HepG2 (cell line): ENCODE measurements at regions not wholly inside any gene's neighbourhood (a gene's known extent, or its start where the extent isn't known, plus 50 kb on each side); places are given as distances from the start of the nearest gene placed in this dataset.

Source experiments
- ATAC-seq: fragments of 200-7000 bp; cut with Tn5 transposase; 3 replicates; pipeline ENCODE4 v1.9.1; 2020; ENCODE audit warnings: mild to moderate bottlenecking, moderate library complexity
- BruUV-seq: library from RNA; stranded (reverse); fragments of 400-500 nt; replicated peaks from 2 replicates; lab custom pipeline; 2021; lab: Mats Ljungman, UMichigan
- CTCF ChIA-PET: fragments of 300-600 bp; formaldehyde crosslinking; extraction: SDS; loops from one replicate; lab custom pipeline; 2021; ENCODE audit warnings: low total read pairs, inconsistent platforms, low intra/inter-chr PET ratio; lab: Yijun Ruan, JAX
- POLR2A ChIA-PET: fragments of 350-600 bp; sonication (Branson Sonifier 250); formaldehyde crosslinking; loops from one replicate; lab custom pipeline; 2020; ENCODE audit warnings: antibody characterized with exemption, inconsistent platforms; lab: Yijun Ruan, JAX
- DNase-seq: peaks from one replicate; pipeline ENCODE4 v3.0.0-alpha.2; 2015; ENCODE audit warnings: low spot score
- FAIRE-seq: peaks from 3 replicates; lab custom pipeline; 2011; peaks lifted over from hg19 to GRCh38; lab: Jason Lieb, UNC
- H2AFZ ChIP-seq: one replicate; pipeline ENCODE4 v1.6.1; 2011; ENCODE audit warnings: low read length, inconsistent platforms
- H3K27ac ChIP-seq: fragments of 300-600 bp; 3 replicates; pipeline ENCODE4 v1.8.0; 2011; ENCODE audit warnings: mixed run types, mild to moderate bottlenecking, mixed read lengths, low read length, inconsistent platforms; ENCODE audit not compliant: insufficient read depth; ENCODE audit errors: extremely low read length
- H3K27me3 ChIP-seq, 2 experiments: fragments of 200-600 bp in 1 of 2; 2 replicates in 1 of 2; 3 replicates in 1 of 2; pipeline versions ENCODE4 v1.6.0 to v1.8.0; 2011; ENCODE audit warnings: low read length in 2 of 2, mild to moderate bottlenecking in 2 of 2, moderate library complexity in 2 of 2, inconsistent platforms in 1 of 2; ENCODE audit not compliant: insufficient read depth in 2 of 2, control insufficient read depth in 1 of 2
- H3K36me3 ChIP-seq, 2 experiments: fragments of 200-600 bp in 1 of 2; replicated peaks in 1 of 2; 2 replicates in 1 of 2; 3 replicates in 1 of 2; pipeline versions ENCODE4 v1.5.1 to v1.8.0; 2011; ENCODE audit warnings: low read length in 2 of 2, inconsistent platforms in 1 of 2; ENCODE audit not compliant: insufficient read depth in 2 of 2, control insufficient read depth in 1 of 2
- H3K4me1 ChIP-seq: 2 replicates; pipeline ENCODE4 v1.5.1; 2012; ENCODE audit warnings: low read length, inconsistent platforms; ENCODE audit not compliant: insufficient read depth
- H3K4me2 ChIP-seq: 2 replicates; pipeline ENCODE4 v1.6.0; 2011; ENCODE audit warnings: low read depth, low read length, inconsistent platforms
- H3K4me3 ChIP-seq, 3 experiments: fragments of 200-600 bp in 1 of 3; sonication (generic), shearing (Covaris generic) in 1 of 3; replicated peaks in 1 of 3; 2 replicates each; pipeline ENCODE4 v1.5.1; 2011 to 2016; ENCODE audit warnings: low read length in 3 of 3, inconsistent platforms in 2 of 3, low read depth in 2 of 3, mild to moderate bottlenecking in 2 of 3, control low read depth in 1 of 3, mixed read lengths in 1 of 3; ENCODE audit not compliant: insufficient read depth in 1 of 3
- H3K79me2 ChIP-seq: one replicate; pipeline ENCODE4 v1.6.1; 2011; ENCODE audit warnings: low read length, inconsistent platforms; ENCODE audit not compliant: insufficient read depth
- H3K9ac ChIP-seq: 2 replicates; pipeline ENCODE4 v1.6.0; 2011; ENCODE audit warnings: mild to moderate bottlenecking, low read depth, low read length, inconsistent platforms; ENCODE audit not compliant: insufficient read depth
- H3K9me3 ChIP-seq: 2 replicates; pipeline ENCODE4 v1.5.1; 2012; ENCODE audit warnings: mild to moderate bottlenecking, low read length
- H4K20me1 ChIP-seq: 2 replicates; pipeline ENCODE4 v1.6.0; 2011; ENCODE audit warnings: inconsistent platforms, mild to moderate bottlenecking, low read length, moderate library complexity; ENCODE audit not compliant: insufficient read depth
- ATF1 ChIP-seq: IDR thresholded peaks from 2 replicates; pipeline ENCODE4 v1.6.1; 2016; ENCODE audit warnings: mild to moderate bottlenecking, control low read depth
- DNMT3B ChIP-seq: conservative IDR thresholded peaks from 2 replicates; pipeline ENCODE4 v1.6.1; 2016; ENCODE audit warnings: missing biosample characterization, control low read depth
- IRF1 ChIP-seq: sonication (generic); formaldehyde crosslinking; IDR thresholded peaks from 2 replicates; pipeline ENCODE4 v1.4.0; 2020; ENCODE audit warnings: low read depth, mild to moderate bottlenecking, missing genetic modification reagents
- KDM1A ChIP-seq: IDR thresholded peaks from 2 replicates; pipeline ENCODE4 v1.6.1; 2016; ENCODE audit warnings: missing compliant biosample characterization
- MLLT10 ChIP-seq: sonication (generic); formaldehyde crosslinking; IDR thresholded peaks from 2 replicates; pipeline ENCODE4 v1.4.0; 2020; ENCODE audit warnings: missing genetic modification reagents
- NCOR1 ChIP-seq: fragments of 200-600 bp; sonication (generic); IDR thresholded peaks from 2 replicates; pipeline ENCODE4 v1.7.0; 2017; ENCODE audit warnings: antibody characterized with exemption, low read length, borderline replicate concordance
- PAX8 ChIP-seq: sonication (generic); formaldehyde crosslinking; IDR thresholded peaks from 2 replicates; pipeline ENCODE4 v1.8.0; 2022; ENCODE audit warnings: mild to moderate bottlenecking, missing genetic modification reagents, borderline replicate concordance
- RFXANK ChIP-seq: IDR thresholded peaks from 2 replicates; pipeline ENCODE4 v1.6.1; 2016
- SRSF1 ChIP-seq: fragments of 200-400 bp; formaldehyde crosslinking; optimal IDR thresholded peaks from 2 replicates; pipeline ENCODE3; 2017; ENCODE audit warnings: mild to moderate bottlenecking, low read depth, low read length, moderate library complexity
- TBL1XR1 ChIP-seq: fragments of 150-350 bp; IDR thresholded peaks from 2 replicates; pipeline ENCODE4 v1.6.1; 2014; ENCODE audit warnings: borderline replicate concordance, low read length; ENCODE audit not compliant: partially characterized antibody
- ZFP82 ChIP-seq: sonication (generic); formaldehyde crosslinking; IDR thresholded peaks from 2 replicates; pipeline ENCODE4 v1.5.1; 2020; ENCODE audit warnings: mild to moderate bottlenecking, missing genetic modification reagents, borderline replicate concordance
- ZNF335 ChIP-seq: sonication (generic); formaldehyde crosslinking; IDR thresholded peaks from 2 replicates; pipeline ENCODE4 v1.4.0; 2020; ENCODE audit warnings: missing genetic modification reagents
- ZNF484 ChIP-seq: sonication (generic); formaldehyde crosslinking; IDR thresholded peaks from 2 replicates; pipeline ENCODE4 v1.5.1; 2020; ENCODE audit warnings: mild to moderate bottlenecking, low read depth, missing genetic modification reagents, borderline replicate concordance
- ZNF570 ChIP-seq: sonication (generic); formaldehyde crosslinking; IDR thresholded peaks from 2 replicates; pipeline ENCODE4 v1.4.0; 2020; ENCODE audit warnings: mild to moderate bottlenecking, missing genetic modification reagents, borderline replicate concordance
- ZNF703 ChIP-seq: sonication (generic); formaldehyde crosslinking; IDR thresholded peaks from 2 replicates; pipeline ENCODE4 v1.5.1; 2020; ENCODE audit warnings: missing genetic modification reagents, mild to moderate bottlenecking, moderate library complexity, borderline replicate concordance
- ZNF720 ChIP-seq: sonication (generic); formaldehyde crosslinking; IDR thresholded peaks from 2 replicates; pipeline ENCODE4 v1.4.0; 2020; ENCODE audit warnings: missing genetic modification reagents
- ZSCAN9 ChIP-seq: IDR thresholded peaks from 2 replicates; pipeline ENCODE4 v1.6.1; 2016; ENCODE audit warnings: borderline replicate concordance
- WGBS: methylation state at CpG from one replicate; pipeline ENCODE4 v1.1.6; 2017; ENCODE audit warnings: low lambda C conversion rate; 5-methylcytosine and 5-hydroxymethylcytosine counted together
- in situ Hi-C: cut with HindIII; loops from 2 replicates; pipeline ENCODE4 v1.10.0; 2017; ENCODE audit warnings: low pct_unique_long_range_greater_than_20kb; ENCODE audit not compliant: extremely low pct_ligation_motif_present
- intact Hi-C: fragments of 100-400 bp; cut with micrococcal nuclease; formaldehyde crosslinking; loops from one replicate; pipeline ENCODE4 v1.10.0; 2022; ENCODE audit not compliant: unreplicated experiment

- no peak for TF ChIP-seq IRF1 (CRISPR knock-in tag)
- no peak for TF ChIP-seq RFXANK
- no peak for TF ChIP-seq ZNF570 (CRISPR knock-in tag)
- TF ChIP-seq ZNF703 (CRISPR knock-in tag), result no peak
- no peak for TF ChIP-seq ZNF335
- TF ChIP-seq, all 625 proteins: peak for 0
Observed at GRCh38 chr17:77003699-77004098, 135.5 kb downstream of the MGAT5B start (continued).

DNA sequence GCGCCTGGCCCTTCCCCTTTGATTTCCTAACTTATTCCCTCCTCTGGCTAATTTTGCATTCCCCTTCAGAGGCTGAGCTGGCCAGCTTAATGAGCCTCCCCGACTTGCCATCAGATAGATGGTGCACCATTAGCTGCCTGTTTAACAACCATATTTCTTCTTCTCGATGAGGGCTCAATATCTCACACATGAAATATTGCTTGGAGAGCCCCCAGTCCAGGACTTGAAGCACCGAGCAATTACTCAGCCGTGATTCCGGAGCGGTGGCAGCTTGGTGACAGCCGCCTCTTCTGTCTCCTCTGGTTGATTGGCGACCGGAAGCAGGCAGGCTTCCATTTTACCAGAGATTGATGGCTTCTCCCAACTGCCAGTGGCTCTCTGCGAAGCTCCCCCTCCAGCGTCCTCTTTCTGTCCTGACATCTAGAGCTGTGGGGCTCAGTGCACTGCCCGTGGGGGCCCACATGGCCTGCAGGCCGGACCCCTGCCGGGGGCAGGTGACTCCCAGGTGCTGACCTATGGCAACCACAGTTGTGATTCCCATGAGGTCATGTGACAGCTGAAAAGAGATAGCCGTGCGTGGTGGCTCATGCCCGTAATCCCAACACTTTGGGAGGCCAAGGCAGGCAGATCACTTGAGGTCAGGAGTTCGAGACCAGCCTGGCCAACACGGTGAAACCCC is 133.7 kb upstream of the SEC14L1 start:
- Histone ChIP-seq H3K79me2 (no peaks in the 10 kb centered on the region), H3K27ac (no peak overlapping the region), H2AFZ (no peak overlapping the region), H3K4me1 (peaks cover 19% of the 10 kb centered on the region), H3K9me3 (peaks cover 10% of the 10 kb centered on the region), H4K20me1 (no peaks in the 10 kb centered on the region), H3K9ac (no peak overlapping the region), H3K36me3 (no peaks in the 10 kb centered on the region), H3K27me3 (no peaks in the 10 kb centered on the region), H3K4me3 (no peak overlapping the region), H3K4me2 (no peak overlapping the region)
- DNase-seq (no peak), FAIRE-seq (no peak), ATAC-seq (no peak)
- intact Hi-C loops (no loop called here), in situ Hi-C loops (no loop called here)
- WGBS, result 87% methylated on average over 18 of the region's 20 CpGs
- ChIA-PET CTCF (no interaction called here), POLR2A (no interaction called here)
- BruUV-seq, result no TSS peak
- no peak for TF ChIP-seq ZNF720

- Histone ChIP-seq H3K9ac (no peak overlapping the region), H3K4me2 (no peak overlapping the region), H3K79me2 (no peaks in the 10 kb centered on the region), H3K4me3 (no peak overlapping the region), H2AFZ (no peak overlapping the region), H3K36me3 (no peaks in the 10 kb centered on the region), H3K4me1 (no peaks in the 10 kb centered on the region), H3K27me3 (no peaks in the 10 kb centered on the region), H3K9me3 (peaks cover 10% of the 10 kb centered on the region), H4K20me1 (no peaks in the 10 kb centered on the region), H3K27ac (no peak overlapping the region)
- CTCF ChIA-PET, result interaction anchor here (1.7 to 2.6 kb wide), 2 partner anchors 46 to 142 kb away, joined by 5 to 23 read pairs; partner anchors contain the start of gene MGAT5B
- no peak for DNase-seq
- no peak for ATAC-seq
- POLR2A ChIA-PET, result no interaction called here
- in situ Hi-C loops, result loop anchor here (5.0 kb wide), 1 partner anchor 47 kb away; no protein-coding TSS in a partner anchor
- WGBS, result 27% methylated on average over 2 of the region's 2 CpGs
- no peak for FAIRE-seq
- no TSS peak for BruUV-seq
- intact Hi-C loops, result no loop called here
- TF ChIP-seq ATF1 (CRISPR knock-in tag), result no peak
- TF ChIP-seq KDM1A (CRISPR knock-in tag), result no peak
- TF ChIP-seq NCOR1, result no peak
- TF ChIP-seq DNMT3B (CRISPR knock-in tag), result no peak
- TF ChIP-seq MLLT10 (CRISPR knock-in tag), result no peak
- no peak for TF ChIP-seq SRSF1
- TF ChIP-seq ZFP82 (CRISPR knock-in tag), result no peak
- no peak for TF ChIP-seq PAX8 (CRISPR knock-in tag)
- TF ChIP-seq ZNF484 (CRISPR knock-in tag), result no peak
- no peak for TF ChIP-seq ZSCAN9 (CRISPR knock-in tag)
- TF ChIP-seq TBL1XR1, result no peak
Observed at GRCh38 chr17:77009877-77010276, 130.9 kb upstream of the SEC14L1 start.
